HG03064 (cell line): ENCODE measurements at regions not wholly inside any gene's neighbourhood (a gene's known extent, or its start where the extent isn't known, plus 50 kb on each side); places are given as distances from the start of the nearest gene placed in this dataset.

Experiments used
- ATAC-seq: cut with Tn5 transposase; IDR thresholded peaks from one replicate; pipeline ENCODE4 v1.9.1; 2021; ENCODE audit warnings: low read depth; ENCODE audit not compliant: unreplicated experiment

DNA sequence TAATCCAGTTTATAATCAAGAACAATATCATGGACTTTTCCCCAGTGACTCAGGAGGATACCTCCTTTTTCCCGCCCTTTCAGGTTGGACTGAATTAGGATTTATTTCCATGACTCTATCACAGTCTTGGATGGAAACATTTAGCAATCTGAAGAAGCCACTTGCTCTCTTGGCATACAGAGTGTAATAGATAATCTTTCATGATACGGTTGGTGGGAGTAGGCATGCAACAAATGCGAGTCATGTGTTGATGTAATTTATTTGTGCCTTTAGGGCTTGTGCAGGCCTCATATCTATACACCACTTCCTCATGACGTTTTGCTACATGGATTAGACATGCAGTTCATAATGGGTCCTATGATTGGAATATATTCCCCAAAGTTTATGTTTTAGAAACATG is 54.2 kb upstream of the MCTP2 start:
- no peak for ATAC-seq

DNA sequence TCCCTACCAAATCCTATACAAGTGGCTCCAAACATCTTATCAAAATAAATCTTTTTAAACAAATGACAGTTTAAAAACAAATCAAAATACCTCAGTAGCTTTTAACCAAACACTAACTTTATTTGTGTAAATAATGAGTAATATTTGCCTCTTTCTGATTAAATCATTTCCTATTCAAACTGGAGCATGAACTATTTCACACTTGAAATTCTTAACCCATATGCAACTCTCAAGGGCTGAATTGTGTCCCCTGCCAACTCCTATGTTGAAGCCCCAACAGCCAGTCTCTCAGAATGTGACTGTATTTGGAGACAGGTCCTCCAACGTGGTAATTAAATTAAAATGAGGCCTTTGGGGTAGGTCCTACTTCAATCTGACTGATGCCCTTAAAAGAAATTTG is 55.9 kb upstream of the MCTP2 start:
- no peak for ATAC-seq

DNA sequence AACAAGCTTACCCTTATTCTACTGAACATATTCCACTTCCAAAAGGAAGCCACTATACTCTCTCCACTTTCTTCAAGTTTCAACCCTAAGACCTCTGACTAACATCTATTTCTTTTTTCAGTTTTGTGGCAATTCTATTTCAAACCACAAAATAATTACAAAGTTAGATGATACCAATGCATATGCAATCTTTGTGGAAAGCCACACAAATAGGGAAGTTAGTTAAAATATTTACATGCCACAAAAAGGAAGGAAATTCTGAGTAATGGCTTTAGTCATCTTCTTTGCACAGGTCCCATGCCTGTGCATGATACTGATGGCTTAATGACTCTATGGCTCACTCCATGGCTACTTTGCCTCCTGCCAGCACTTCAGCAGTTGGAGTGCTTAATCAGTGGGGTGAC is 57.0 kb upstream of the MCTP2 start:
- ATAC-seq = peak; percentile 74

DNA sequence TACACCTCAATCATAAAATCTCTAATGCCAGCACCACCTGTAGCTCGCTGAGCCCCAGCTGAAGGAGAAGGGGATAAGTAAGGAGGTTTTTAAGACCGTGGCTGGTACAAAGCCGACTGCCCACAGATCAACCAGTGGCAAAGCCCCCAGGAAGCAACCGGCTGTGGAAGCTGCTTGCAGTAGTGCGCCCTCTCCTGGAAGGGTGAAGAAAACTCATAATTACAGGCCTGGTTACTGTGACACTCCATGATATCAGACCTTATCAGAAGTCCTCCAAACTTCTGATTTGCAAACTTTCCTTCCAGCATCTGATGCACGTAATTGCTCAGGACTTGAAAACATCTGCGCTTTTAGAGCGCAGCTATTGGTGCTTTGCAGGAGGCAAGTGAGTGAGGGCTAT is 63.1 kb upstream of the MCTP2 start:
- no peak for ATAC-seq

DNA sequence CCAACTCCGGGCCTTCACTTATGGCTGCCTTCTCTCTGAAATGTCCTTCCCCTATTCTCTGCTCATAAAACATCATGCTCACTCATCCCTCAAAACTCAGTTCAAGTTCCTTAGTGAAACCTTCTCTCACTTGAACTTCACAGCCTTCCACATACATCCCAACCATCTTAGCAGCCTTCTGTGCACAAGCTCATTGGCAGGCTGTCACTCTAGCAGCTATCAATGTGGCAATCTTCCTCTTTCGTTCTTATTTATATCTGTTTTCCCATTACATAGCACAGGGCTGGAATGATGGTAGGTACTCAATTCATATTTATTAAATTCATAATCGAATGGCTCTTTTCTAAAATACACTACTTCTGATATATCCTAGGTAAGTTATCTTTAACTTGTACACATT is 66.4 kb upstream of the MCTP2 start:
- no peak for ATAC-seq

DNA sequence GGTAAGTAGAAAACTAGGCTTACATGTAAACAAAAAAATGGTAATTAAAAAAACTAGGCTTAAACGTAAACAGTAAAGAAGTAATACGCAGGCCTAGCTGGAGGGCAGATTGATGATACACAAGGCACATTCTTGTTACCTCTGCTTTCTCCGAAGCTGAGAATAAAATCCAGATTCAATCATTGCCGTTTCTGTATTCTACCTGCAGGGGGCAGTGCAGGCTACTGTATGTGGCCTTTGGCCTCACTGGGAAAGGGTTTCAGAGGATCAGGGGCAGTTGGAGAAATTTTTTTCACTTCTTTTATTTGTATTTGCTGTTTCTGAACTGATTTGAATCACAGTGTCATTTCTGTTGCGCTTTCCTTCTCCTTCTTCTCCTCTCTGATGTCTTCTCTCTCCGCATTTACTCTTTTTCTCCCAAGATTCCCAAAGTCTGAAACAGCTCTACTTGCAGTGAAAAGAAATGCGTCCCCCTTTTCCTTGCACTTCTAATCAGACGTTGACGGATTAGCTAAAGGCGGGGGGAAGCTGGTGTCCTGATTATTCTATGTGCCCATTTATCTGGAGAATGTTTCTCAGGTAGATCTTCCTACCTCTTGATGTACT is 67.1 kb upstream of the MCTP2 start:
- no peak for ATAC-seq

DNA sequence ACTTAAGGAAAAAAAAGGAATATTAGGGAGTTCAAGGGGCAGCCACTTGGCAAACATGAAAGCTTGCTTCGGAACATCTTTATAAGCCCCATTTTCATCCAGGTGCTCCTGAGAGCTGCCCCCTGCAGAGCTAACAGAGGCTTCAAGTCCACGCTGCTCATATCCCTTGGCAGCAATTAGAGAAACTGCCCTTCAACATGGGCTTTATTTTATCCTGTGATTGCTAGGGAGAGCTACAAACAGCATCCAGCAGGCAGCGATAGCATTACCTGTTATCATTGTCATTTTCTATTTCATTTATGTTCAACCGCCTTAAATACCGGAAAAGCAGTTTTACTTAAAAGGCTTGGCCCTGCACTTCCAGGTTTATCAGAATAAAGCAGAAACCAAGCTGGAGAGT is 68.4 kb upstream of the MCTP2 start:
- ATAC-seq = no peak

DNA sequence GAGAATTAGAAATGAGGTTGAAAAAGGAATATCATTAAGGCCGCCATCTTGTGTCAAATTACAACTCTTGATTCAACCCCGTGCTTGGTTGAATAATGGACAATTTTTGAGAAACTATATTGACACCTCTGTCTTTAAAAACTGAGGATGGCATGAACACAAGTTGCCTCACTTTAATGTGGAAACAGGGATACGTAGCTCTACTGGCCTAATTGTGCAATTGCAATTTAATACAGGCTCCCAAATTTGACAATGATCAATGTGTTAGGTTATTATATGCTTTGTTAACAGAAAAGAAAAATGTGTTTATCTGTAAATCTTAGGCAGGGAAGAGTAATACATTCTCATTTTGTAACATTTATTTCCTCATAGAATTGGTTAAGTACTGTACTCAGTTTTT is 77.1 kb upstream of the MCTP2 start:
- no peak for ATAC-seq

DNA sequence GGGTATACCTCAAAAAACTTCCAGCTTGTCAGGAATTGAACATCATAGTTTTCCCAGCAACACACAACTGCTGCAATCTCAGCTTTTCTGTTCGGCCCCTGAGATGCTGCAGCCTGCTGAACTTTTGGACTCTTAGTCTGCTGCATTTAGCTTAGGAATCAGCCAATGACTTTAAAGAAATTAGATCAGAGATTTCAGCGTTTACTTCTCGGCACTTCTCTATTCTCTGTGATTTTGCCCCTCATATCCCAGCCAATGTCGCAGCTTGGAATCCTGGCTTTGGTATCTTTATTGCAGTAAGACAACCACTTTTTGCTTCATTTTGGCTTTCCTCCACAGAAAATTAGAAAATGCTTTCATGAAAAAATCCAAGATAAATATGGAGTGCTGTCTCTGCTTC is 86.3 kb upstream of the MCTP2 start:
- ATAC-seq = no peak

DNA sequence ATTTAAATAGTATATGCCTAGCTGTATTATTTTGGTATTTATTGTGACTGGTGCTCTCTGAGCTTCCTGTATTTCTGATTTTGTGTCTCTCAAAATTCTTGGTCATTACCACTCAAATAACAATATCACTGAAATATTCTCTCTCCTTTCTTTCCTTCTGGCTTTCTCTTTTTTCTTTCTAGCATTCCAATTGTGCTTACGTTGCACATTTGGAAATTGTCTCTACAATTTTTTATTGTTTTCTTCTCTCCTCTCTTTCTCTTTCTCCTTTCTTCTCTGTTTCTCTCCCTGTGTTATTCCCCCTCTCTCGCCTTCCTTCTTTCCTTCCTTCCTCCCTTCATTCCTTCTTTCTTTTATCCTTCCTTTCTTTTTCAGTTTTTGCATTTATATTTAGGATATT is 89.6 kb upstream of the MCTP2 start:
- ATAC-seq = no peak

DNA sequence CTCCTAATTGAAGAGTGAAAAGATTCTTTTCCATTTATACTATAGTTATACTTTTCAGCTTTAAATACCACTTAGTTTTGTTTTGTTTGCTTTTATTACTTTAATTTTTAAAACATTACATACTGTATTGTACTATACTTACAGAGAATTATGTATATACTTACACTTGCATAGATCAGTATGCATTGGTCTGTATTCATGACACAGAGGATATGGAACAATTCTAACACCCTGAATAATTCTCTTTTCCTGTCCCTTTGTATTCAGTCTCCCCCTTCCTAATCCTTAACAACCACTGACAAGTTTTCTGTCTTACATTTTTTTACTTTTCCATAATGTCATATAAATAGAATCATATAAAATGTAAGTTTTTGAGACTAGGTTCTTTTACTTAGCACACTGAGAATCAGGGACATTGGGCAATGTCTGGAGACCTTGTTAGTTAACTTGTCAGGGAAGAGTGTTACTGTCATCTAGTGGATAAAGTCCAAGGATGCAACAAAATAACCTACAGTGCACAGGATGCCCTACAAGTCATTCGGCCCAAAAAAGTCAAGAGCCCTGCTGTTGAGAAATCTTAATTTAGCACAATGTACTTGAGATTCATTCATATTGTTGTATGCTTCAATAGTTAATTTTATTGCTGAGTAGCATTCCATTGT is 95.7 kb upstream of the MCTP2 start:
- ATAC-seq = no peak

DNA sequence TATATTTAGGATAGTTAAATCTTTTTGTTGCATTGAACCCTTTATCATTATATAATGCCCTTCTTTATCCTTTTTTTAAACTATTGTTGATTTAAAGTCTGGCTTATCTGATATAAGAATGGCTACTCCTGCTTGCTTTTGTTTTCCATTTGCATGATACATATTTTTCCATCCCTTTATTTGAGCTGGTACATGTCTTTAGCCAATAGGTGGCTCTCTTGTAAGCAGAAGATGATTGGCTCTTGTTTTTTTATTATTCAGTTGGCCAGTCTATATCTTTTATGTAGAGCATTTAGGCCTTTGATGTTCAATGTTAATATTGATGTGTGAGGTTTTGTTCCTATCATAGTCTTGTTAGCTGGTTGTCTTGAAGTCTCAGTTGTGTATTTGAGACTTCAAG is 99.5 kb upstream of the MCTP2 start:
- no peak for ATAC-seq

DNA sequence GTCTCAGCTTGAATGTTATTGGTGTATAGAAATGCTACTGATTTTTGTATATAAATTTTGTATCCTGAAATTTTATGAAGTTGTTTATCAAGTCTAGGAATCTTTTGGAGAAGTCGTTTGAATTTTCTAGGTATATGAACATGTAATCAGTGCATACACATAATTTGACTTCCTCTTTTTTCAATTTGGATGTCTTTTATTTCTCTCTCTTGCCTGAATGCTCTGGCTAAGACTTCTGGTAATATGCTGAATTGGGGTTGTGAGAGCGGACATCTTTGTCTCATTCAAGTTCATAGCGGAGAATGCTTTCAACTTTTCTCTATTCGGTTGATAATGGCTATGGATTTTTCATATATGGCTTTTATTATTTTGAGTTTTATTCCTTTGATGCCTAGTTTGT is 100.9 kb upstream of the MCTP2 start:
- no peak for ATAC-seq

DNA sequence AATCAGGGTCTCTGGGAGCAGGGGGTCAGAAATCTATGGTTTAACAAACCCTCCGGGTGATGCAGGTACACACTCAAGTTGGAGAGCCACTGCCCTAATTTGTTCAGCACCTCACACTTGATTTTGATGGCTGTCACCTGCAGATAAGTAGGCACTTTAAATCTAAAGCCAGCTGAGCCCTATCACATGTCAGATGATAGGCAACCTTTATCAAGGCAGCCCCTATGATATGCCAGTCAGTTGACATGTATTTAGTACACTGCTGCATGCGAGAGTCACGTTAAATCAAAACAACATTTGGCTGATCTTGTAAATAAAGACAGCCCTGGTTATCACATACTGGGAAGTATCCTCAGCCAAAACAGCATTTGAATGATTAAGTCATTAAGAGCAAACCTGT is 104.4 kb upstream of the MCTP2 start:
- no peak for ATAC-seq

DNA sequence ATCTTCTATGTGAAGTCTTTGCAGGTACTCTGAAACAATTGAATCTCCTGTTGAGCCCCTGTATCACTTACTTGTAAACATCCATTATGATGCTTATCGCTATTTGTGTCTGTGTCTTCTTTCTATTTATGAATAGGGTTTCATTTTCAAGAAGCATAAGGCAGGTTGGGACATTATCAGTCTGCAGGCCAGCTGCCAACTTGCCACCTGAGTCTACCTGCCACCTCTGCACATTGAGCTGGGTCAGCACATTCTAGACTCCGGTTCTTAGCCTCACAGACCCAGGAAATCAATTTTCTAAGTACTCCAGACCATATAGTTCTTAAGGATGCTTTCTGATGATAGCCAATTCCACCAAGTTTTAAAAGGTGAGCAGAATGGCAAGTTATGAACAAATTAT is 105.7 kb upstream of the MCTP2 start:
- no peak for ATAC-seq

DNA sequence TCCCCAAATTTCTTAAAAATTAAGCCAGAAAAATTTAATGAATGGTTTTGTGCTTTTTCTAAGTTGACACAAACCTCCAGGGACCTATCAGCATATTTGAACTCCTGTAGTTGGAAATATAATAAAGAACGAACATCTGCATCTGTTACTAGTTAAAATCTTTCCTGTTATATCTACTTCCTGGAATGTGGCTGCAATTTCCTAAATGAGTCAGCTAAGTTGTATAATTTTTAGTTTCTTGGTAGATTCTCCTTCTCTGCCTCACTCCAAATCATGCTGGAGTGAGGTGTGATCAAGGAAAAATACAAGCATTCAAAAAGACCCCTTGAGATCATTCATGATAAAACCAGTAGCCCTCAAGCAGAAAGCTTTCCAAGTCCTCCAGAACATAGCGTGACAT is 106.2 kb upstream of the MCTP2 start:
- no peak for ATAC-seq

DNA sequence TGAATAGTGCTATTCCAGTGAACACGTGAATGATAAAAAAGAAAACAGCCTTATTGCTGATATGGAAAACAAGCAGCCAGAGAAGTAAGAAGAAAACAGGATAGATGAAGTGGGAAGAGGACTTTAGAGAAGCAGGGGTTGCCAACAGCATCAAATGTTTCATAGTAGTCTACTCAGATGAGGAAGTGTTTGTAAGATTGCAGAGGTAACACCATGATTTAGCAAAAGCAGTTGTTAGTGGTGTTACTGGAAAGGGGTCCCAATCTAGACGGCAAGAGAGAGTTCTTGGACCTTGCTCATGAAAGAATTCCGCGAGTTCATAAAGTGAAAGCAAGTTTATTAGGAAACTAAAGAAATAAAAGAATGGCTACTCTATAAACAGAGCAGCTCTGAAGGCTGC is 108.8 kb upstream of the MCTP2 start:
- no peak for ATAC-seq

DNA sequence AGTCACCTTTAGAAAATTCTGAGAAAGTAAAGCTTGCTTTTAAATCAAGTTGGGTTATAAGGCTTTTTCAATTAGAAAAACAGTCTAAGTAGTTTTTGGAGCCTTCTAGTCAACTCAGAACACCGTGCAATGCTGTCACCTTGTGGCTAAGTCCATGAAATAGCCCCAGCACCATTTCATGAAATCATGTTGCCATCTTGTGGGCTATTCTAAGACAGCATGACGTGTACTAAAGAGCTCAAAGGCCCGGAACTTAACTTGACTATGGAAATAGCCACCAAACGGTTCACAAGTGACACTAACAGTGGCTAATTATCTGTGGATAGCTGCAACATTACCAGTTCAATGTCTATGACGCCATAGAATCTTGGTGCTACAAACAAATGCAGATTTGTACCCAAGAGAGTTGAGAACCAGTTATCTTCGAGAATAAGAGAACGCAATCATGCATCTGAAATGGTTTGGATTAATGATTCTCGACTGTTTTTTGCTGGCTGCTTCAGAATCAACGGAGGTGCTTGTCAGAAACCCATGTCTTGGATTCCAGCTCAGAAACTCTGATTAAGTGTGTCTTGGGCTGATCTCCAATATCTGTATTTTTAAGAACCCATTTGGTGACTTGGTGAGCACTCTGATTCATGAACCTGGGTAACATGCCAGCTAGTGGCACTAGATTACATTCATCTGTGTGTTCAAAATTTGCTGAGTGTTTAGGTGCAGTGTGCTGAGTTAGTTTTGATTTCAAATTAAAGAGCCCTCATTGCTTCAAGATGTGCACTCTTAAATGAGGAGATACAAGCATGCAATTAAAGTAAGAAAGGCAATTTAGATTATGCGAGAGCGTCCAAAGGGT is 111.2 kb upstream of the MCTP2 start:
- ATAC-seq = peak; percentile 97

DNA sequence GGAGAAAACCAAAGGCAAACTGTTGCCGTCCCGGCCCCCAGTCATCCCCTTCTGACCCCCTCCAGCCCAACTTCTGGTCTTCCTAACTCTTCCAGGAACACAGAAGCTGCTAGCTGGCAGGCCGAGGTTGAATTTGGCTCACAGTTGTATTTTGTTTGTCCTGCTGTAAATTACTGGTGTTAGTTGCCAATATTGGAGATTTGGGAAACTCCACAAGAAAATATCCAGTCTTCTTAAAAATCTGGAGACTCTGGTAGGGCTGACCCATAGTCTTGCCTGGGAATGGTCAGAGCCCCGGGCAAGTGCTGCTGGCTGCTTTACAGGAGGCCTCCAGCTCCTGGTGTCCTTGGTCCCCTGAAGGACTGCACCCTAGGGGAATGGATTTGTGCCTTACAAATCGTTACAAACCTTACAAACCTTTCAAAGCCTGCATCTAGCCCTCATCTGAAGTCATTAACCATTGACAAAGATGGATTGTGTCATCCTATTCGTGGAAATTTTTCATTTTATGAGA is 112.0 kb upstream of the MCTP2 start:
- ATAC-seq = no peak

DNA sequence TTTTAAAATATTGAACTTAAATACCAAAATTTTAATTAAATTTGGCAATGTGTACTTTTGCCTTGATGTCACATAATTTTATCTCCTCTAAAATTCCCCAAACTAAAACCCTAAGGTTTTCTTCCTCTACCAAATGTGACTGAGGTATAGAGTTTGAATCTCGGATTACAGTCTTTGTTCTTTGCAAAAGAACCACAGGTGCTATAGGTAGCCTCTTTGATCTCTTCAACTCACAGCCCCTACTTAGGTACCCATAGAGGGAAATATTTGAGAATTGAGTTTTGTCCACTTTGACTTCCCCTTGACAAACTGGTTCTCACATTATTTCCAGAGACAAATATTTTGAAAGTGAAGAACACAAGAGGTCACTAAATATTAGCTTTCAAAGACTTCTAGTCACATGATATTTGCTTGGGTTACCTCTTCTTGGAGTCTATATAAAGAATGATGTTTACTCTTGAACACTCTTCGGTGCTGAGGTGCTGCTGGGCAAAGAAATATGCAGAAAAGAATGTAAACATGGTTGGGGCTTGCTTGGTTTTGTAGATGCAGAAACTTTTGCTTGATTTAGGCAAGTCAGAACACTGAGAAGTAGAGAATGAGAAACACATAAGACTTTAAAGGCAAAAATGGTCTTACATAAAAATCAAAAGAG is 120.8 kb upstream of the MCTP2 start:
- no peak for ATAC-seq

DNA sequence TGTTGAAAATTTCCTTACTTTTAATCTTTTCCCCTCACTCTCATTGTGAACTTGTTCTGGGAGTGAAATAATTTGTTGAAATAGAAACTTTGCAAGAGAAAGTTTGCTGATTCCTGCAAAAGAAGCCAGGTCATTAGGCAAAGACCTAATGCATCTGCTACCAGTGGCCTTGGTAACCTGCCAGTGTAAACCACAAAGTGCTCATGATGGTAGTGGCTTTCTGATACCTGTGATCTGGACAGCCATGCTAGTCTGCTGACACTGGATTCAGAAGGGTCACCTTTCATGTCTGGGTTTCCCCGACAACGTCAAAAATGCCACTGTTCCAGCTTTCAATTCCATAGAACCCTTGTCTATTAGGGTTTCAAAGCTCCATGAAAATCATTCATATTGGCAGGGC is 123.7 kb upstream of the MCTP2 start:
- no peak for ATAC-seq
